Thoracic aorta (tissue), 2 donors: ENCODE measurements at regions not wholly inside any gene's neighbourhood (a gene's known extent, or its start where the extent isn't known, plus 50 kb on each side); places are given as distances from the start of the nearest gene placed in this dataset.

ENCODE experiments used
- ATAC-seq: fragments of 150-250 bp; one replicate; pipeline ENCODE4 v1.8.0; 2017; ENCODE audit warnings: low read depth; ENCODE audit not compliant: insufficient number of reproducible peaks, low FRiP score
- DNase-seq: peaks from one replicate; pipeline ENCODE4 v3.0.0-alpha.2; 2020; ENCODE audit warnings: low spot score
- H3K27ac ChIP-seq, 2 donors: fragments of 200-600 bp; sonication (generic); 1 replicate in 1 of 2; 2 replicates in 1 of 2; pipeline ENCODE4 v1.5.1; 2016; ENCODE audit warnings: mild to moderate bottlenecking in 2 of 2, moderate library complexity in 2 of 2
- H3K27me3 ChIP-seq: fragments of 200-600 bp; sonication (generic); replicated peaks from 2 replicates; pipeline ENCODE4 v1.6.0; 2016; ENCODE audit warnings: mild to moderate bottlenecking; ENCODE audit not compliant: insufficient read depth
- H3K36me3 ChIP-seq: fragments of 200-600 bp; sonication (generic); one replicate; pipeline ENCODE4 v1.5.1; 2016
- H3K4me1 ChIP-seq, 2 donors: fragments of 200-600 bp; sonication (generic); 1 replicate in 1 of 2; 2 replicates in 1 of 2; pipeline versions ENCODE4 v1.5.1 to v1.6.0; 2016; ENCODE audit warnings: low read depth in 2 of 2, mild to moderate bottlenecking in 1 of 2; ENCODE audit not compliant: control insufficient read depth in 1 of 2
- H3K4me3 ChIP-seq: fragments of 200-600 bp; sonication (generic); 2 replicates; pipeline ENCODE4 v1.5.1; 2016; ENCODE audit warnings: mild to moderate bottlenecking
- H3K9me3 ChIP-seq: fragments of 200-600 bp; sonication (generic); 2 replicates; pipeline ENCODE4 v1.5.1; 2016
- TF ChIP-seq, protein P1 (sequence below): fragments of 200-600 bp; sonication (generic); IDR thresholded peaks from one replicate; pipeline ENCODE4 v1.5.1; 2019; ENCODE audit warnings: antibody characterized with exemption

DNA sequence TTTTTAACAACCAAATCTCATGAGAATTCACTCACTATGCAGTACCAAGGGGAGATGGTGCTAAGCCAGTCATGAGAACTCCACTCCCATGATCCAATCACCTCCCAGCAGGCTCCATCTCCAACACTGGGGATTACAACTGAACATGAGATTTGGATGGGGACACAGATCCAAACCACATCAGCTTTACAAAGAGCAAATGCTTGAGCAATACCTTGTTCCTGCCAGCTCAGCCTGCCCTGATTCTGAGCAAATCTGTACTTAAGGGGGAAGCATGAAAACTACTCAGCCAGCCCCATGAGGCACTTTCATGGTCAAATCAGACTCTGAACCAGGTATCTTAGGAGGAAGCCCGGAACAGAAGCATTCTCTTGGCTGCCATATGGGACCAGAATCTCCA lies 259.9 kb downstream of the TBC1D4 start:
- TF ChIP-seq, protein P1, sequence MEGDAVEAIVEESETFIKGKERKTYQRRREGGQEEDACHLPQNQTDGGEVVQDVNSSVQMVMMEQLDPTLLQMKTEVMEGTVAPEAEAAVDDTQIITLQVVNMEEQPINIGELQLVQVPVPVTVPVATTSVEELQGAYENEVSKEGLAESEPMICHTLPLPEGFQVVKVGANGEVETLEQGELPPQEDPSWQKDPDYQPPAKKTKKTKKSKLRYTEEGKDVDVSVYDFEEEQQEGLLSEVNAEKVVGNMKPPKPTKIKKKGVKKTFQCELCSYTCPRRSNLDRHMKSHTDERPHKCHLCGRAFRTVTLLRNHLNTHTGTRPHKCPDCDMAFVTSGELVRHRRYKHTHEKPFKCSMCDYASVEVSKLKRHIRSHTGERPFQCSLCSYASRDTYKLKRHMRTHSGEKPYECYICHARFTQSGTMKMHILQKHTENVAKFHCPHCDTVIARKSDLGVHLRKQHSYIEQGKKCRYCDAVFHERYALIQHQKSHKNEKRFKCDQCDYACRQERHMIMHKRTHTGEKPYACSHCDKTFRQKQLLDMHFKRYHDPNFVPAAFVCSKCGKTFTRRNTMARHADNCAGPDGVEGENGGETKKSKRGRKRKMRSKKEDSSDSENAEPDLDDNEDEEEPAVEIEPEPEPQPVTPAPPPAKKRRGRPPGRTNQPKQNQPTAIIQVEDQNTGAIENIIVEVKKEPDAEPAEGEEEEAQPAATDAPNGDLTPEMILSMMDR, result no peak
- no peaks in the 10 kb centered on the region for H3K36me3 ChIP-seq
- ATAC-seq (no peak), DNase-seq (no peak)
- H3K9me3 ChIP-seq, result no peaks in the 10 kb centered on the region
- H3K4me1 ChIP-seq, result peaks cover 0 to 4% of the 10 kb centered on the region in 2 donors
- H3K27me3 ChIP-seq, result no peaks in the 10 kb centered on the region
- H3K4me3 ChIP-seq, result no peak overlapping the region
- no peak overlapping the region for H3K27ac ChIP-seq

GRCh38 chr13:75220861-75221260 lies 261.1 kb downstream of the TBC1D4 start:
- TF ChIP-seq, protein P1, result no peak
- Histone ChIP-seq H3K4me3 (no peak overlapping the region), H3K27ac (no peak overlapping the region), H3K4me1 (peaks cover 0 to 4% of the 10 kb centered on the region in 2 donors), H3K9me3 (no peaks in the 10 kb centered on the region), H3K36me3 (no peaks in the 10 kb centered on the region), H3K27me3 (no peaks in the 10 kb centered on the region)
- DNase-seq (no peak), ATAC-seq (no peak)

- Histone ChIP-seq H3K36me3 (no peaks in the 10 kb centered on the region), H3K27me3 (no peaks in the 10 kb centered on the region), H3K9me3 (no peaks in the 10 kb centered on the region), H3K4me3 (no peak overlapping the region), H3K4me1 (peaks cover 0 to 4% of the 10 kb centered on the region in 2 donors), H3K27ac (no peak overlapping the region)
- ATAC-seq (no peak), DNase-seq (no peak)
- TF ChIP-seq, protein P1, result no peak
Measured at GRCh38 chr13:75220238-75220542, 261.8 kb downstream of the TBC1D4 start.

- H3K9me3 ChIP-seq, result no peaks in the 10 kb centered on the region
- no peaks in the 10 kb centered on the region for H3K27me3 ChIP-seq
- peaks cover 0 to 4% of the 10 kb centered on the region in 2 donors for H3K4me1 ChIP-seq
- H3K27ac ChIP-seq, result no peak overlapping the region
- peak overlapping the region; percentile 10 for H3K4me3 ChIP-seq
- TF ChIP-seq, protein P1, result peak; percentile 94
- DNase-seq, result peak; percentile 21
- no peaks in the 10 kb centered on the region for H3K36me3 ChIP-seq
- peak; percentile 74 for ATAC-seq
Measured at GRCh38 chr13:75219479-75220237, 262.3 kb downstream of the TBC1D4 start.

GRCh38 chr13:75217949-75218348 lies 264.0 kb downstream of the TBC1D4 start:
- DNase-seq, result no peak
- ATAC-seq, result no peak
- TF ChIP-seq, protein P1, result no peak
- Histone ChIP-seq H3K27me3 (no peaks in the 10 kb centered on the region), H3K36me3 (no peaks in the 10 kb centered on the region), H3K27ac (no peak overlapping the region), H3K9me3 (no peaks in the 10 kb centered on the region), H3K4me3 (no peak overlapping the region), H3K4me1 (peaks cover 0 to 4% of the 10 kb centered on the region in 2 donors)
